ENCODE measurements at regions not wholly inside any gene's neighbourhood (a gene's known extent, or its start where the extent isn't known, plus 50 kb on each side); places are given as distances from the start of the nearest gene placed in this dataset.

GRCh38 chr4:147335183-147335582 lies 145.7 kb upstream of the EDNRA start:
- no peak for DNase-seq
- no peak for TF ChIP-seq CTCF (IDR thresholded peaks at IDR 0.05; ENCODE audit: low read depth, low read length)
- no peaks in the 10 kb centered on the region for H3K27me3 ChIP-seq (ENCODE audit: insufficient read depth, low read depth, severe bottlenecking)
- no peaks in the 10 kb centered on the region for H3K9me3 ChIP-seq (ENCODE audit: severe bottlenecking)
- H3K4me3 ChIP-seq (ENCODE audit: low read depth, low read length), result no peak overlapping the region
- no peak overlapping the region for H3K27ac ChIP-seq
- H3K36me3 ChIP-seq, result no peaks in the 10 kb centered on the region

- no peaks in the 10 kb centered on the region for H3K9me3 ChIP-seq (ENCODE audit: severe bottlenecking)
- TF ChIP-seq CTCF (IDR thresholded peaks at IDR 0.05; ENCODE audit: low read depth, low read length), result no peak
- no peak overlapping the region for H3K27ac ChIP-seq
- H3K27me3 ChIP-seq (ENCODE audit: insufficient read depth, low read depth, severe bottlenecking), result no peaks in the 10 kb centered on the region
- H3K4me3 ChIP-seq (ENCODE audit: low read depth, low read length), result no peak overlapping the region
- no peak for DNase-seq
- no peaks in the 10 kb centered on the region for H3K36me3 ChIP-seq
Observed at GRCh38 chr4:147336252-147336651, 144.6 kb upstream of the EDNRA start.

GRCh38 chr4:147339100-147339499 lies 141.8 kb upstream of the EDNRA start:
- Histone ChIP-seq H3K27ac (no peak overlapping the region), H3K27me3 (ENCODE audit: insufficient read depth, low read depth, severe bottlenecking) (no peaks in the 10 kb centered on the region), H3K9me3 (ENCODE audit: severe bottlenecking) (no peaks in the 10 kb centered on the region), H3K4me3 (ENCODE audit: low read depth, low read length) (no peak overlapping the region), H3K36me3 (no peaks in the 10 kb centered on the region)
- no peak for DNase-seq
- no peak for TF ChIP-seq CTCF (IDR thresholded peaks at IDR 0.05; ENCODE audit: low read depth, low read length)

- no peak overlapping the region for H3K27ac ChIP-seq
- no peak for DNase-seq
- H3K36me3 ChIP-seq, result no peaks in the 10 kb centered on the region
- no peaks in the 10 kb centered on the region for H3K27me3 ChIP-seq (ENCODE audit: insufficient read depth, low read depth, severe bottlenecking)
- no peak for TF ChIP-seq CTCF (IDR thresholded peaks at IDR 0.05; ENCODE audit: low read depth, low read length)
- H3K9me3 ChIP-seq (ENCODE audit: severe bottlenecking), result no peaks in the 10 kb centered on the region
- no peak overlapping the region for H3K4me3 ChIP-seq (ENCODE audit: low read depth, low read length)
Observed at GRCh38 chr4:147340111-147340510, 140.8 kb upstream of the EDNRA start.

DNA sequence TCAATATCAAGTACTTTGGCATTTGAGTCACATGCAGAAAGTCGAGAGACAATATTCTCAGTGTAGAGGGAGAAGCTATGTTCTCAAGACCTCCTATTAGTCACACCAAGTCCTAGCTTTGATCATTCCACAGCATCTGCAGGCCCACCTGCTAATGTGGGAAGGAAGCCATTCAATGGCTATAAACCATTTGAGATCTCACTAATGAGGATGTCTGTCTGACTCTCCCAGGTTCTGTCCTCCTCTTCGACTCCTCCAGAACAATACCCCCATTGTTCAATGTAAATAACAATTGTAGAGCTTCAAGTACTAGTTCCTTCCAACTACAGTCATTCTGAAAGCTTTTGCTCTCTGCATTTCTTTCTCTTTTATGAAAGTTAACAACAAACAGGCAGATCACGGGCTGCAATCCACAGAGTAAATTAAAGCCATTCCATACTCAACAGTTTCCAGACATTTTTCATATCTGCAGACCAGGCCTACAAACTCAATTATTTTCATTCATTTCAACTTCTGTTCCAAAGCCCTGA lies 140.2 kb upstream of the EDNRA start:
- H3K9me3 ChIP-seq (ENCODE audit: severe bottlenecking), result no peaks in the 10 kb centered on the region
- no peak overlapping the region for H3K27ac ChIP-seq
- H3K4me3 ChIP-seq (ENCODE audit: low read depth, low read length), result no peak overlapping the region
- no peaks in the 10 kb centered on the region for H3K27me3 ChIP-seq (ENCODE audit: insufficient read depth, low read depth, severe bottlenecking)
- no peak for DNase-seq
- no peak for TF ChIP-seq CTCF (IDR thresholded peaks at IDR 0.05; ENCODE audit: low read depth, low read length)
- H3K36me3 ChIP-seq, result no peaks in the 10 kb centered on the region

- Histone ChIP-seq H3K27me3 (ENCODE audit: insufficient read depth, low read depth, severe bottlenecking) (no peaks in the 10 kb centered on the region), H3K36me3 (no peaks in the 10 kb centered on the region), H3K9me3 (ENCODE audit: severe bottlenecking) (no peaks in the 10 kb centered on the region), H3K4me3 (ENCODE audit: low read depth, low read length) (no peak overlapping the region), H3K27ac (no peak overlapping the region)
- no peak for DNase-seq
- no peak for TF ChIP-seq CTCF (IDR thresholded peaks at IDR 0.05; ENCODE audit: low read depth, low read length)
Observed at GRCh38 chr4:147343692-147344091, 137.2 kb upstream of the EDNRA start.
